ENCODE measurements at regions not wholly inside any gene's neighbourhood (a gene's known extent, or its start where the extent isn't known, plus 50 kb on each side); places are given as distances from the start of the nearest gene placed in this dataset.

GRCh38 chr13:90797335-90797734, 550.2 kb upstream of the MIR17HG start:
- no peak for TF ChIP-seq CTCF (IDR thresholded peaks at IDR 0.05 in 2 of 3, conservative IDR thresholded peaks at IDR 0.05 in 1 of 3; ENCODE audit: borderline replicate concordance in 1 of 3, insufficient read depth in 1 of 3, low read depth in 2 of 3, low read length in 2 of 3)
- no peak for TF ChIP-seq POLR2AphosphoS5 (IDR thresholded peaks at IDR 0.05; ENCODE audit: low read depth, low read length)
- TF ChIP-seq MAX (IDR thresholded peaks at IDR 0.05), result no peak
- TF ChIP-seq POLR2A (IDR thresholded peaks at IDR 0.05; ENCODE audit: borderline replicate concordance, extremely low read depth, insufficient read depth, insufficient read length), result no peak
- TF ChIP-seq EZH2 (IDR thresholded peaks at IDR 0.05), result no peak

All from HCT116 (cell line).